NCI-H2227 (cell line): ENCODE measurements at regions not wholly inside any gene's neighbourhood (a gene's known extent, or its start where the extent isn't known, plus 50 kb on each side); places are given as distances from the start of the nearest gene placed in this dataset.
"Not testable (repeated sequence)": the region's sequence is repeated elsewhere in the genome, so short reads cannot be mapped to it uniquely, and the experiment has no call there.

Experiments
- DNase-seq: peaks from one replicate; lab custom pipeline; 2025; ENCODE audit not compliant: unreplicated experiment; lab: John Stamatoyannopoulos, UW

DNA sequence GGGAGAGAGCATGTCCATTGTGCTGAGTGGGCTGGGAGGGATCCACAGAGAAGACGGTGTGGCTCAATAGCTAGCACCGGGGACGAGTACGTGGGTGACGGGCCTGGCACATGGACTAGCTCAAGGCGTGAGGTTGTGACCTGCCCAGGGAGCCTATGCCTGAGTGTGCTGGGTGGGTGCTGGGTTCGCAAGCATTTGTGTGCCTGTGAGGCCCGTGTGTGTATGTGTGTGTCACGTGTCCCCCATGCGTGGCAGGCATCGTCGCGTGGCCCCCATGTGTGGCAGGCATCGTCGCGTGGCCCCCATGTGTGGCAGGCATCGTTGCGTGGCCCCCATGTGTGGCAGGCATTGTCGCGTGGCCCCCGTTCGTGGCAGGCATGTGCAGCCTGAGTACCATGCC lies 109.2 kb downstream of the TMEM121 start:
- no peak for DNase-seq

DNA sequence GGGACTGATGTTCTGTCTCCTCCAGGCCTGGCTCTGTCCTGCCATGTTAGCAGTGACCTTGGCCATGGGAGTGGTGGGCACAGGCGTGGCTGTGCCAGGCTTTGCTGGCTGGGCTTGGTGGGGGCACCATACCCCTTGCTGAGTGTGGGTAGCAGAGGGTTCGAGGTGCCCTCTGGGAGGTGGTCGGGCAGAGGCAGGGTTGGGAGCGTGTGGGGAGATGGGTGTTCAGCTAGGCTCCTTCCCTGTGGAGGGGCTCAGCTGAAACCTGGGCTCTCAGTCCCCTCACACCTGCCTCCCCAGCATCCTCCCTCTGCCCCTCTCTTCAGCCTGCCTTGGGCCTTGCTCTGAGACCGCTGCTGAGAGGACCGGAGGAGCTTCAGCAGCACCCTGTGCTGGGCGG lies 109.6 kb downstream of the TMEM121 start:
- not testable (repeated sequence) for DNase-seq

GRCh38 chr14:105636935-105637334 lies 110.6 kb downstream of the TMEM121 start:
- no peak for DNase-seq

DNA sequence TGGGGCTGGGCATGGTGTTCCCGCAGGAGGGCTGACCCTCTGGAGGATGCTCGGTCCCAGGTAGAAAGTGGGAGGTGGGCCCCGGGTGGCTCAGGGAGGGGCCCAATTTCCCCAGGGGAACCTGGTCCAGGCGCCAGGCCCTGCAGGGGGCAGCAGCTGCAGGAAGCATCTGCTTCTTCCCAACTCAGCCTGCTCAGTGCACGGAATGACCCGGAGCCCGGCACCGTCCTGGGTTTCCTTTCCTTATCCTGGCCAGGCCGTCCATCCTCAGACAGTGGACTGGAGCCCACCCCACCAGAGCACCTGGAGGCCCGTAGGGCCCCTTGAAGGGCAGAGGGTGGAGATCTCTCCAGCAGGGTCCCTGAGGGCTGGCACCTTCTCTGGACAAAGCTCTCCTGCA lies 111.0 kb downstream of the TMEM121 start:
- DNase-seq: not testable (repeated sequence)

DNA sequence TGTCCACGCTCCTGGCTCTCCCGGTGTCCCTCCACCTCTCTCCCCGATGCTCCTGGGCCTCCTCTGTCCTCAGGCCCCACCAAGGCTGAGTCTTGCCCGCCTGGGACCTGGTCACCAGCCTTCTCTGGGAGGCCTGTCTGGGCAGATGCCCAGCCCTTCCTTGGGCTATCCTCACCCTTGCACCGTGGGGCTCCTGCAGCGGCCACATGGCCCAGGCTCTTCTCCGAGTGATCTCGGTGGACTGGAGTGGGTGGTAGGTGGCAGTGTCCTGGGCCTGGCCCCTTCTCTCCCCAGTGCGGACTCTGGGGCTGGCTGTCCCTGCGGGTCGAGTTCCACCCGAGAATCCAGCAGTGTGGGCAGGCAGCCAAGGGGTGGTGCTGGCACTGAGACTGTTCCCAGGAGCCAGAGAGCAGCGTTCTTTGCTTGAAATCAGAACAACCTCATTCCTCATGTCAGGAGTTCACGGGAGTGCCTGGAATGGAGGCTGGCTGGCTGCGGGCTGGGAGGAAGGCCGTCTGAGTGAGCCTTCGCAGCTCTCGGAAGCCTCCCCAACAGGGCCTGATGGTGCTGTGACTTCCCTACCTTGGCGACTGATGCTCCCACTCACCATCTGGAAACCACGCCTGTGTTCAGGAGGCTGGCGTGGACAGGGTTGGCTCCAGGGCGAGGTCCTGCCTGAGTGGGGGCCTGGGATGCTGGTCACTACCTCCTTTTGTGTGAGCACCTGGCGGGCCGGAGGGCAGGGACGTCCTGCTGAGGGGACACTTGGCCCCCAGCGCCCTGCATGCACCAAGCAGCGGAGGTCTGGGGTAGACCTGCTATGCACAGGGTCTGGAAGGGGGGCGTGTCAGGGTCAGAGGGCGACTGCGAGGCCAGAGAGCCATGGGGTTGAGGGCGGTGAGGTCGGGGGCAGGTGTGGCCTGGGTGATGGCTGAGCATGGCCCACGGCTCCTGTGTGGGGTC lies 113.9 kb downstream of the TMEM121 start:
- not testable (repeated sequence) for DNase-seq

- DNase-seq: no peak
Observed at GRCh38 chr14:105641075-105641937, 114.9 kb downstream of the TMEM121 start.

GRCh38 chr14:105641951-105642350 lies 115.6 kb downstream of the TMEM121 start:
- not testable (repeated sequence) for DNase-seq

- not testable (repeated sequence) for DNase-seq
Observed at GRCh38 chr14:105642486-105642885, 116.1 kb downstream of the TMEM121 start.

- not testable (repeated sequence) for DNase-seq
Observed at GRCh38 chr14:105643406-105644052, 117.1 kb downstream of the TMEM121 start.

DNA sequence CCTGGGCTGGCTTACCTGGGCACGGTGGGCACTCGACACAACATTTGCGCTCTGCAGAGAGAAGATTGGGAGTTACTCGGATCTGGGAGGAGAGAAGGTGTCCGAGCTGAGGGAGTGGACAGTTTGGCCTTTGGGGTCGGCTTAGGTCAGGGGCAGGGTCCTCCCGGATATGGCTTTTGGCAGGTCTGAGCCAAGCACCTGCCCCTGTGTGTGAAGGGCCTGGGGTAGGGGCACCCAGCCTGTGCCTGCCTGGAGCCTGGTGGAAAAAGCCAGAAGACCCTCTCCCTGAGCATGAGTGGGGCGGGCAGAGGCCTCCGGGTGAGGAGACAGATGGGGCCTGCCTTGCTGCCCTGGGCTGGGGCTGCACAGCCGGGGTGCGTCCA lies 117.7 kb downstream of the TMEM121 start:
- DNase-seq: not testable (repeated sequence)

GRCh38 chr14:105644457-105644856 lies 118.1 kb downstream of the TMEM121 start:
- not testable (repeated sequence) for DNase-seq

GRCh38 chr14:105644891-105645290 lies 118.5 kb downstream of the TMEM121 start:
- not testable (repeated sequence) for DNase-seq

GRCh38 chr14:105645389-105645788 lies 119.0 kb downstream of the TMEM121 start:
- DNase-seq: not testable (repeated sequence)

DNA sequence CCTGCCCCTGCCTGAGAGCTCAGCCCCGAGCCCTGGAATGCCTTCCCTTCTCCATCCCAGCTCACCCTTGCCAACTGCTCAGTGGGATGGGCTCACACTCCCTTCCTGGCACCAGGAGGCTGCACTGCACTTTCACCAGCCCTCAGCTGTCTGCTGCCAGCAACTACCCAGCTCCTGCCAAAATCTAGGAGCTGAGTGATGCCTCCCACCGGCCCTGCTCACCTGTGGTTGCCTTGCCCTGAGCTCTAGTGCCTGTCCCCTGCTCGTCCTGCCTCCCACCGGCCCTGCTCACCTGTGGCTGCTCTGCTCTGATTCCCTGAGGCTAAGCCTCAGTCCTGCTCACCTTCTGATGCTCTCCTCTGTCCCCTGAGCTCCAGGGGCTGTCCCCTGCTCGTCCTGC lies 119.8 kb downstream of the TMEM121 start:
- DNase-seq: no peak

DNA sequence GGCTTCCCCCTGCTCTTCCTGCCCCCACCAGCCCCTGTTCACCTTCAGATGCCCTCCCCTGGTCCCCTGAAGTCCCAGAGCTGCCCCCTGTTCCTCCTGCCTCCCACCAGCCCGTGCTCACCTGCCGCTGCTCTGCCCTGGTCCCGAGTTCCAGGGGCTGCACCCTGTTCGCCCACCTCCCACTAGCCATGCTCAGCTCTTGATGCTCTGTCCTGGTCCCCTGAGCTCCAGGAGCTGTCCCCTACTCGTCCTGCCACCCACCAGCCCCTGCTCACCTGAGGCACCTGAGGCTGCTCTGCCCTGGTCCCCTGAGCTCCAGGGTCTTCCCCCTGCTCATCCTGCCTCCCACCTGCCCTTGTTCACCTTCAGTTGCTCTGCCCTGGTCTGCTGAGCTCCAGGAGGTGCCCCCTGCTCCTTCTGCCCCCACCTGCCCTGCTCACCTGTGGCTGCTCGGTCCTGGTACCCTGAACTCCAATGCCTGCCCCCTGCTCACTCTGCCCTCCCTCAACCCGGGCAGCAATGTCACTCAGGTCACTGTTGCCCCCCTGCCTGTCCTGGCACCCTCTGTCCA lies 120.4 kb downstream of the TMEM121 start:
- DNase-seq: not testable (repeated sequence)

DNA sequence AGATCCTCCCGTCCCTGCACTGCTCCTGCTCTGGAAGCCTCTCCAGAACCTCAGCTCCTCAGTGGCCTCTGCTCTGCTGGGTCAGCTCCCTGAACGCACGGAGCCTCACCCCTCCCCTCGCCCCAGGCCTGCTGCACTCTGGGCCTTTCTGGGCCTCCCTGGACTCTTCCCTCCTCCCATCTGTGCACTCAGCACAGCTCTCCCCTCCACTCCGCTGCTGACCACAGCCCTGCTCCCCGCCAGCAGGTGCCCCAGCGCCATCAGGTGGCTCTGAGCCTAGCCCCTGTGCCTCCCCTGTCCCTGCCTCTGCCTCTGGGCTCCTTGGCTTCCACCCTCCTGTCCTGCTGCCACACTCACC lies 121.0 kb downstream of the TMEM121 start:
- DNase-seq: not testable (repeated sequence)

- no peak for DNase-seq
Observed at GRCh38 chr14:105647784-105648608, 121.6 kb downstream of the TMEM121 start.

DNA sequence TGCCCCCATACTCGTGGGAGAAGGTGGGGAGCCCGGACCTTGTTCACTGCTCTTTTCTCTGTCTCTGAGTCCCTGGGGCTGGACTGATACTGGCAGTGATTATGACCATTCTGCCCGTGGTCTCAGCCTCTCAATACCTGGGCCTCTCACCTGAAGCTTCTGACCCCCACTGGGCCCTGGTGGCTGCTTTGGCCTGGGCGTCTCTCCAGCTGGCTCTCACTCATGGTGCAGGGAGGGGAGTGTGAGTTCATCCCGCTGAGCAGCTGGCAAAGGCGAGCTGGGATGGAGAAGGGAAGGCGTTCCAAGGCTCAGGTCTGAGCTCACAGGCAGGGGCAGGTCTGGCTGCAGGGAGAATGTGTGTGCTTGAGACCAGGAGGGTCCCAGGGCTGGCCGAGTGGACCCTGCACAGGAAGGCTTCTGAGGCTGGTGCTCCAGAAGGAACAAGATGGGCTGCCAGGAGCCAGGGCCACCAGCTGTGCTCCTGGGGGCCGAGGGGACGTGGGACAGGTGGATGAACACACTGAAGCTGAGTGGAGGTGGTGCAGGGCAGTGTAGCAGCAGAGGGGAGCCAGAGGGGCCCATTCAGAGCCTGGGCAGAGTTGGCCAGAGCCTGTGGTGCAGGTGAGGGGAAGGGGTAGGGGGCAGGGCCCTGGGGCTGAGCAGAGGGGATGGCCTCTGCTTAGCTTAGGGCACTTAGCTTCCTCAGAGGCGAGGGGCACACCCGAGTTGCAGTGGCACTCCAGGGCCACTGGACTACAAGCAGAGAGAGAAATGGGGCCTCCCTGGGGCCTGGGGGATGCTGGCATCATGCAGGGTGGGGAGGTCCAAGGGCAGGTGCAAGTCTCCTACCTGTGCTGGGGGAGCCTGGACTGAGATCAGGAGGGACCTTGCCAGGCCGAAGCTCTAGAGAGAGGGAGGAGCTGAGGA lies 122.5 kb downstream of the TMEM121 start:
- not testable (repeated sequence) for DNase-seq

DNA sequence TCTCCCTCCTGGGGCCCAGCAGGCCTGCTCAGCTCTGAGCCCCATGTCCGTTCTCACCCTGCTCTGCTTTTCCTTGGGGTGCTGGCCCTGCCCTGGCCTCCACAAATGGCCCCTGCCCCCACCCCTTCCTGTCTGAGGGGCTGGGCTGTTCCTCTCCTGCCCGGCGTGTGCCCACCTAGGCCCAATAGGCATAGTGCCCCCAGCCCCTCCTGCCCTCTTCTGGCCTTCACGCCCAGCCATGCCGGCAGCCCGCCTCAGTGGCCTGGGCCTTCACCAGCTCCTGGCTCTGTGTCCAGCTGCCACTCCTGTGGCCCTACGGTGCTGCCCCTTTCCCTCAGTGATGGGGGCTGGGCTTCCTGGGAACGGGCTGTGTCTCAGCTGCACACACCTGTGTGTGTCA lies 125.9 kb downstream of the TMEM121 start:
- DNase-seq: not testable (repeated sequence)
